K562 (cell line): ENCODE measurements at regions not wholly inside any gene's neighbourhood (a gene's known extent, or its start where the extent isn't known, plus 50 kb on each side); places are given as distances from the start of the nearest gene placed in this dataset.

ENCODE experiments used
- ATAC-seq: fragments of 200-7000 bp; cut with Tn5 transposase; 3 replicates; pipeline ENCODE4 v1.9.1; 2020; ENCODE audit warnings: moderate library complexity
- BruUV-seq: library from RNA; stranded (reverse); fragments of 400-500 nt; replicated peaks from 2 replicates; lab custom pipeline; 2021; lab: Mats Ljungman, UMichigan
- CTCF ChIA-PET: fragments of 300-600 bp; formaldehyde crosslinking; extraction: SDS; loops from one replicate; lab custom pipeline; 2021; ENCODE audit warnings: low intra/inter-chr PET ratio; lab: Yijun Ruan, JAX
- POLR2A ChIA-PET: fragments of 300-600, 350-650 bp; sonication (Branson Sonifier 250); formaldehyde crosslinking; extraction: SDS; loops from one replicate; lab custom pipeline; 2021; ENCODE audit warnings: antibody characterized with exemption, inconsistent platforms; lab: Yijun Ruan, JAX
- DNase-seq, 4 experiments: peaks; one replicate each; pipeline versions ENCODE4 v3.0.0 to v3.0.0-alpha.2; 2011 to 2018; ENCODE audit warnings: low spot score in 3 of 4, mixed read lengths in 3 of 4; ENCODE audit errors: extremely low read depth in 1 of 4
- FAIRE-seq: peaks from 2 replicates; lab custom pipeline; 2011; peaks lifted over from hg19 to GRCh38; lab: Jason Lieb, UNC
- H2AFZ ChIP-seq: 2 replicates; pipeline ENCODE4 v1.6.0; 2011; ENCODE audit warnings: low read depth, low read length, control low read depth, inconsistent platforms
- H3K27ac ChIP-seq: fragments of 200-600 bp; 3 replicates; pipeline ENCODE4 v1.8.0; 2011; ENCODE audit warnings: low read depth, mild to moderate bottlenecking, control low read depth, inconsistent platforms, low read length, moderate library complexity, mixed read lengths; ENCODE audit errors: extremely low read depth
- H3K27me3 ChIP-seq, 2 experiments: fragments of 300-600 bp in 1 of 2; 2 replicates in 1 of 2; 3 replicates in 1 of 2; pipeline versions ENCODE4 v1.6.0 to v1.8.0; 2011; ENCODE audit warnings: inconsistent platforms in 2 of 2, low read length in 2 of 2, mild to moderate bottlenecking in 1 of 2, mixed read lengths in 1 of 2, moderate library complexity in 1 of 2; ENCODE audit not compliant: control insufficient read depth in 2 of 2, insufficient read depth in 2 of 2
- H3K36me3 ChIP-seq: fragments of 300-600 bp; 3 replicates; pipeline ENCODE4 v1.8.0; 2011; ENCODE audit warnings: mild to moderate bottlenecking, low read length, inconsistent platforms; ENCODE audit not compliant: control insufficient read depth, insufficient read depth
- H3K4me1 ChIP-seq, 2 experiments: fragments of 200-600 bp in 1 of 2; replicated peaks in 1 of 2; 2 replicates in 1 of 2; 3 replicates in 1 of 2; pipeline versions ENCODE4 v1.5.1 to v1.8.0; 2011; ENCODE audit warnings: inconsistent platforms in 2 of 2, low read length in 2 of 2, mild to moderate bottlenecking in 1 of 2, mixed read lengths in 1 of 2, moderate library complexity in 1 of 2; ENCODE audit not compliant: control insufficient read depth in 2 of 2, insufficient read depth in 2 of 2
- H3K4me2 ChIP-seq: 2 replicates; pipeline ENCODE4 v1.6.1; 2011; ENCODE audit warnings: low read length, control low read depth, inconsistent platforms, mixed read lengths; ENCODE audit not compliant: insufficient read depth
- H3K4me3 ChIP-seq: fragments of 200-600 bp; sonication (generic), shearing (Covaris generic); 2 replicates; pipeline ENCODE4 v1.5.1; 2016; ENCODE audit warnings: control low read depth, inconsistent platforms
- H3K79me2 ChIP-seq: fragments of 200-600 bp; 3 replicates; pipeline ENCODE4 v1.8.0; 2011; ENCODE audit warnings: low read length, inconsistent platforms; ENCODE audit not compliant: control insufficient read depth, insufficient read depth
- H3K9ac ChIP-seq, 2 experiments: 2 replicates each; pipeline versions ENCODE4 v1.6.0 to v1.6.1; 2011; ENCODE audit warnings: low read depth in 2 of 2, low read length in 2 of 2, control low read depth in 1 of 2, inconsistent platforms in 1 of 2, mild to moderate bottlenecking in 1 of 2, mixed read lengths in 1 of 2; ENCODE audit not compliant: insufficient read depth in 1 of 2
- H3K9me1 ChIP-seq: one replicate; pipeline ENCODE4 v1.6.0; 2011; ENCODE audit warnings: inconsistent platforms, mild to moderate bottlenecking, low read length, moderate library complexity; ENCODE audit not compliant: control insufficient read depth, insufficient read depth
- H3K9me3 ChIP-seq: replicated peaks from 2 replicates; pipeline ENCODE4 v1.5.1; 2011; ENCODE audit warnings: low read depth, low read length, inconsistent platforms; ENCODE audit not compliant: control insufficient read depth, insufficient read depth
- H4K20me1 ChIP-seq: replicated peaks from 2 replicates; pipeline ENCODE4 v1.6.1; 2011; ENCODE audit warnings: low read length, inconsistent platforms, mixed read lengths; ENCODE audit not compliant: control insufficient read depth, insufficient read depth
- GTF2A2 ChIP-seq: IDR thresholded peaks from 2 replicates; pipeline ENCODE4 v1.6.1; 2016; ENCODE audit warnings: mild to moderate bottlenecking, missing genetic modification characterization, missing compliant biosample characterization
- RAD21 ChIP-seq, 2 experiments: fragments of 250-450 bp in 1 of 2; fragments of 450-650 bp in 1 of 2; sonication (Bioruptor Pico) in 1 of 2; formaldehyde crosslinking in 1 of 2; IDR thresholded peaks in 1 of 2; conservative IDR thresholded peaks in 1 of 2; 2 replicates each; pipeline versions ENCODE4 v1.4.0 to v1.8.0; 2020 to 2022; ENCODE audit warnings: mild to moderate bottlenecking in 2 of 2, moderate library complexity in 1 of 2
- WGBS: fragments of 100-300 bp; shearing (Covaris generic); methylation state at CpG from one replicate; pipeline ENCODE4 v1.1.6; 2016; ENCODE audit warnings: low coverage, mixed read lengths; ENCODE audit not compliant: insufficient coverage; ENCODE audit errors: missing lambda C conversion rate; 5-methylcytosine and 5-hydroxymethylcytosine counted together
- in situ Hi-C: fragments of 300-500 bp; cut with MboI; formaldehyde crosslinking; loops from 4 replicates; pipeline ENCODE4 v1.15.0; 2018; ENCODE audit warnings: inconsistent platforms, mixed read lengths
- intact Hi-C: fragments of 100-400 bp; cut with micrococcal nuclease; formaldehyde crosslinking; loops from 2 replicates; pipeline ENCODE4 v1.14.2; 2022
- TF ChIP-seq, protein P1 (sequence below), 3 experiments: IDR thresholded peaks in 2 of 3; conservative IDR thresholded peaks in 1 of 3; 2 replicates each; pipeline ENCODE4 v1.5.1; 2011 to 2012; ENCODE audit warnings: low read length in 3 of 3, mild to moderate bottlenecking in 3 of 3, control low read depth in 2 of 3, improper control_type of control experiment in 1 of 3, inconsistent platforms in 1 of 3, low read depth in 1 of 3, mixed read lengths in 1 of 3, moderate library complexity in 1 of 3; ENCODE audit not compliant: insufficient read depth in 2 of 3
- TF ChIP-seq, protein P2 (sequence below): fragments of 450-650 bp; formaldehyde crosslinking; IDR thresholded peaks from 2 replicates; pipeline ENCODE4 v1.4.0; 2022; ENCODE audit warnings: missing genetic modification characterization

DNA sequence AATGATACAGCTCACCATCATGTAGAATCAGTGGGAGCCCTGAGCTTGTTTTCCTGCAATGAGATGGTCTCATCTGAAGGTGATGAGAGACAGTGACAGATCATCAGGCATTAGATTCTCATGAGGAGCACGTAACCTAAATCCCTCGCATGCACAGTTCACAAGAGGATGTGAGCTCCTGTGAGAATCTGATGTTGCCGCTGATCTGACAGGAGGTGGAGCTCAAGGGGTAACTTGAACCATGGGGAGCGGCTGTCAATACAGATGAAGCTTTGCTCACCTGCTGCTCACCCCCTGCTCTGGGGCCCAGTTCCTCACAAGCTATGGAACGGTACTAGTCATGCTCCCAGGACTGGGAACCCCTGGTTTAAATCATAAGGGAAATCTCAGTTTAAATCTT, 89.2 kb downstream of the THBS2 start:
- peaks cover 18% of the 10 kb centered on the region for H4K20me1 ChIP-seq
- DNase-seq (peak in 1 of 4 experiments; percentile 14), ATAC-seq (peak; percentile 19; the same call in 1 of the 3 replicates), FAIRE-seq (no peak)
- H3K9me3 ChIP-seq: no peaks in the 10 kb centered on the region
- in situ Hi-C loops: no loop called here
- no peaks in the 10 kb centered on the region for H3K79me2 ChIP-seq
- no peak overlapping the region for H2AFZ ChIP-seq
- H3K27me3 ChIP-seq: peaks cover 73 to 83% of the 10 kb centered on the region in 2 experiments
- intact Hi-C loops: no loop called here
- no peaks in the 10 kb centered on the region for H3K36me3 ChIP-seq
- H3K4me3 ChIP-seq: no peak overlapping the region
- H3K4me2 ChIP-seq: no peak overlapping the region
- POLR2A ChIA-PET: no interaction called here
- BruUV-seq: no TSS peak
- H3K27ac ChIP-seq: no peak overlapping the region
- 2% methylated on average over 5 of the region's 5 CpGs for WGBS
- no peak overlapping the region for H3K9ac ChIP-seq
- peaks cover 0 to 14% of the 10 kb centered on the region in 2 experiments; a peak in 1 of 5 replicates for H3K4me1 ChIP-seq
- H3K9me1 ChIP-seq: peaks cover 2% of the 10 kb centered on the region
- CTCF ChIA-PET: no interaction called here
- no peak for TF ChIP-seq GTF2A2 (tag)
- TF ChIP-seq, protein P1, sequence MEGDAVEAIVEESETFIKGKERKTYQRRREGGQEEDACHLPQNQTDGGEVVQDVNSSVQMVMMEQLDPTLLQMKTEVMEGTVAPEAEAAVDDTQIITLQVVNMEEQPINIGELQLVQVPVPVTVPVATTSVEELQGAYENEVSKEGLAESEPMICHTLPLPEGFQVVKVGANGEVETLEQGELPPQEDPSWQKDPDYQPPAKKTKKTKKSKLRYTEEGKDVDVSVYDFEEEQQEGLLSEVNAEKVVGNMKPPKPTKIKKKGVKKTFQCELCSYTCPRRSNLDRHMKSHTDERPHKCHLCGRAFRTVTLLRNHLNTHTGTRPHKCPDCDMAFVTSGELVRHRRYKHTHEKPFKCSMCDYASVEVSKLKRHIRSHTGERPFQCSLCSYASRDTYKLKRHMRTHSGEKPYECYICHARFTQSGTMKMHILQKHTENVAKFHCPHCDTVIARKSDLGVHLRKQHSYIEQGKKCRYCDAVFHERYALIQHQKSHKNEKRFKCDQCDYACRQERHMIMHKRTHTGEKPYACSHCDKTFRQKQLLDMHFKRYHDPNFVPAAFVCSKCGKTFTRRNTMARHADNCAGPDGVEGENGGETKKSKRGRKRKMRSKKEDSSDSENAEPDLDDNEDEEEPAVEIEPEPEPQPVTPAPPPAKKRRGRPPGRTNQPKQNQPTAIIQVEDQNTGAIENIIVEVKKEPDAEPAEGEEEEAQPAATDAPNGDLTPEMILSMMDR (IDR thresholded peaks at IDR 0.05 in 2 of 3, conservative IDR thresholded peaks at IDR 0.05 in 1 of 3; ENCODE audit: insufficient read depth in 2 of 3, low read depth in 1 of 3, low read length in 3 of 3): 0 out of 6 replicates have a peak, but pooled peaks of 1 of the 3 experiments have one; percentile 11
- peak in 1 of 2 experiments; percentile 25; a peak in 2 of 4 replicates for TF ChIP-seq RAD21 (CRISPR knock-in tag; conservative IDR thresholded peaks at IDR 0.05 in 1 of 2, IDR thresholded peaks at IDR 0.05 in 1 of 2)
- TF ChIP-seq, protein P2, sequence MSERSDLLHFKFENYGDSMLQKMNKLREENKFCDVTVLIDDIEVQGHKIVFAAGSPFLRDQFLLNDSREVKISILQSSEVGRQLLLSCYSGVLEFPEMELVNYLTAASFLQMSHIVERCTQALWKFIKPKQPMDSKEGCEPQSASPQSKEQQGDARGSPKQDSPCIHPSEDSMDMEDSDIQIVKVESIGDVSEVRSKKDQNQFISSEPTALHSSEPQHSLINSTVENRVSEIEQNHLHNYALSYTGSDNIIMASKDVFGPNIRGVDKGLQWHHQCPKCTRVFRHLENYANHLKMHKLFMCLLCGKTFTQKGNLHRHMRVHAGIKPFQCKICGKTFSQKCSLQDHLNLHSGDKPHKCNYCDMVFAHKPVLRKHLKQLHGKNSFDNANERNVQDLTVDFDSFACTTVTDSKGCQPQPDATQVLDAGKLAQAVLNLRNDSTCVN (CRISPR knock-in tag): no peak
